HG02852 (cell line): ENCODE measurements at regions not wholly inside any gene's neighbourhood (a gene's known extent, or its start where the extent isn't known, plus 50 kb on each side); places are given as distances from the start of the nearest gene placed in this dataset.
"Not testable (repeated sequence)": the region's sequence is repeated elsewhere in the genome, so short reads cannot be mapped to it uniquely, and the experiment has no call there.

Experiments
- ATAC-seq: cut with Tn5 transposase; IDR thresholded peaks from one replicate; pipeline ENCODE4 v1.9.1; 2021; ENCODE audit warnings: mild to moderate bottlenecking, moderate library complexity; ENCODE audit not compliant: unreplicated experiment

DNA sequence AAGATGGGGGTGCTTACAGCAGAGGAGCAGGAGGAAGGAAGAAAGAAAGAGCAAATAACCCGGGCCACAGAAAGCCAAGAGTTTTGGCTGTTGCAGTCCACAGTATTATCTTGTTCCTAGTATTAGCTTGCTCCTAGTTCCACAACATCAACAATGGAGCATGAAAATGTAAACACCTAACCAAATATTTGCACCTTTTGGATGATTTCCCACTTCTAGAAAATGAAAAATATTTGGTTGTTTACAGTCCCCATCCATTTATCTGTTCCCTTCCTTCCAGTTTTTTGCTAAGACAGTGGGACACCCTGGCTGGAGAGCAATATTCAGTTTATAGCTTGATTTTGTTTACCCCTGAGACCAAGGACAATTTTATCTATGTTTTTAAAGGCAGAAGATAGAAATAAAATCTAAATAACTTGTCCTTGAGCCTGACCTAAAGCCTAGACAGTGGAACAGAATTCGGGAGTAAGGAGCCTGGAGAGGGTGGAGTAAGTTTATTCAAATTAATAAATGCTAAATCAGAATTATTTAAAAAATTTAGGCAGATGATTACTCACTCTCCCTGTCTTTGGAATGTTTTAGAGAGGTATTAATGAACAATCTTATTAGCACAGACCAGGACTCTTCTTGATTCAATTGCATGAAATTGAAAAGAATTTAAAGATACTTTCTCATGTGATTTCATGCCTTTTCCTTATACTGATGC lies 51.6 kb downstream of the RESF1 start:
- no peak for ATAC-seq

DNA sequence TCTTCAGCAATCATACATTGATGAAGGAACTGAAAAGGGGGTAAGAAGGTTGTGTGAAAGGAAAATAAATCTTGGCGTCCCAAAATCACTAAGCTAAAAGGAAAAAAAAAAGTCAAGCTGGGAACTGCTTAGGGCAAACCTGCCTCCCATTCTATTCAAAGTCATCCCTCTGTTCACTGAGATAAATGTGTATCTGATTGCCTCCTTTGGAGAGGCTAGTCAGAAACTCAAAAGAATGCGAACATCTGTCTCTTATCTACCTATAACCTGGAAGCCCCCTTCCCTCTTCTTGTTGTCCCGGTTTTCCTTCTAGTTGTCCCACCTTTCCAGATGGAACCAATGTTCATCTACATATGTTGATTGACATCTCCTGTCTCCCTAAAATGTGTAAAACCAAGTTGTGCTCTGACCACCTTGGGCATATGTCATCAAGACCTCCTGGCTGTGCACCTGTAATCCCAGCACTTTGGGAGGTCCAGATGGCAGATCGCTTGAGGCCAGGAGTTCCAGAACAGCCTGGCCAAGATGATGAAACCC lies 53.1 kb downstream of the RESF1 start:
- ATAC-seq: no peak

DNA sequence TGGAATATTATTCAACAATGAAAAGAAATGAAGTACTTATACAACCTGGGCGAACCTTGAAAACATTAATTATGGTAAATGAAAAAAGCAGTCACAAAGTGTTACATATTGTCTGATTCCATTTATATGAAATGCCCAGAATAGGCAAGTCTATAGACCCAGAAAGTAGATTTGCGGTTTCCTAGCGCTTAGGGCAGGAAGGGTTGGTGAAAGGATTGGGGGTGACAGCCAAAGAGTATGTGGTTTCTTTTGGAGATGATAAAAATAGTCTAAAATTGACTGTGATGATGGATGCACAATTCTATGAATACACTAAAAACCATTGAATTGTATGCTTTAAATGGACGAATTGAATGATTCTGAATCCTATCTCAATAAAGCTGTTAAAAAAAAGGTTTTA lies 55.8 kb downstream of the RESF1 start:
- no peak for ATAC-seq

DNA sequence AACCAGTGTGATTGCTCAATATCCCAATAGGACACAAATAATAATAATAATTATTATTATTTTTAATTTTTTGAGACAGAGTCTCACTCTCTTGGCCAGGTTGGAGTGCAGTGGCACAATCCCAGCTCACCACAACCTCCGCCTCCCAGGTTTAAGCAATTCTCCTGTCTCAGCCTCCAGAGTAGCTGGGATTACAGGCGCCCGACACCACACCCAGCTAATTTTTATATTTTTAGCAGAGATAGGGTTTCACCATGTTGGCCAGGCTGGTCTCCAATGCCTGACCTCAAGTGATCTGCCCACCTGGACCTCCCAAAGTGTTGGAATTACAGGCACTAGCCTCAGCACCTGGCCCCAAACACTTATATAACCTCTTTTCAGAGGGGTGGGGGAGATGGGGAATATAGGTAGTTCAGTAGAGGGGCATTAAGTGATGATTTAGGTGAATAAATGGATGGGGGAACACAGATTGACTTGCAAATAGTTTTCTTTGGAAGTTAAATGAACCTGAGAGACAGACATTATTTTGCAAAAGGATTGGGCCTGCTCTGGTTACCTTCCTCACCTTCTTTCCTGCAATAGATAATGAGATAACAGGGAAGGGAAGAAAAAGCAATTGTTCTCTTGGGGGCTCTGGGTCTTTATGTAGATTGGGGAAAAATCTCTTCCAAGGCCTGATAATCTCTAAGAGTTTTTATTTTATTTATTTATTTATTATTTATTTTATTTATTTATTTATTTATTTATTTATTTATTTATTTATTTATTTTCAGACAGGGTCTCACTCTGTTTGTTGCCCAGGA lies 57.7 kb downstream of the RESF1 start:
- no peak for ATAC-seq

DNA sequence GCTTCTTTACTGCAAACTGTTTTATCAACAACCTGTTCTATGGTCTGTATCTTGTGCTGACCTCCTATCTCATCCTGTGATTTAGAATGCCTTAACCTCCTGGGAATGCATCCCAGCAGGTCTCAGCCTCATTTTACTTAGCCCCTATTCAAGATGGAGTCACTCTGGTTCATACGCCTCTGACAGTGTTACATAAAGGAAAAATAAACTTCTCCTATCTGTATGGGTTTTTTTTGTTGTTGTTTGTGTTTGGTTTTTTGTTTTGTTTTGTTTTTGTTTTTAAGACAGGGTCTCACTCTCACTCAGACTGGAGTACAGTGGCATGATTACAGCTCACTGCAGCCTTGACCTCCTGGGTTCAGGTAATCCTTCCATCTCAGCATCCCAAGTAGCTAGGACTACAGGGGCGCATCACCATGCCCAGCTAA lies 62.1 kb downstream of the RESF1 start:
- ATAC-seq: no peak

DNA sequence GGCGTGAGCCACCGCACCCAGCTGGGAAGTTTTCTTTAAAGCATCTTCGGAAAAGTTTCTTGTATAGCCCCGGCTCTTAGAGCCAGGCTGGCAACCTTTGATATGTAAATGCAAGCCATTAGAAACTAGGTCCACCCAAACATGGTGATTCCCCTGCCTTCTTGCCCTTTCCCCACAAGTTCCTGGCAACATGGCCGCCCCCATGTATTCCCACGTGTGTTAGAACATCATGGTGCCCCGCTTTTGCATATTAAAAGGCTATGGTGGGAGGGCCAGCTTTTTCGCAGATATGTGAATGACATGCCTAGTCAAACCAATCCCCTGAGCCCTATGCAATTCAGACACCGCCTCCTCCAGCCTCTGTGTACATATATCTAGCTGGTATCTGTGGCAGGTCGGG lies 63.2 kb downstream of the RESF1 start:
- not testable (repeated sequence) for ATAC-seq

DNA sequence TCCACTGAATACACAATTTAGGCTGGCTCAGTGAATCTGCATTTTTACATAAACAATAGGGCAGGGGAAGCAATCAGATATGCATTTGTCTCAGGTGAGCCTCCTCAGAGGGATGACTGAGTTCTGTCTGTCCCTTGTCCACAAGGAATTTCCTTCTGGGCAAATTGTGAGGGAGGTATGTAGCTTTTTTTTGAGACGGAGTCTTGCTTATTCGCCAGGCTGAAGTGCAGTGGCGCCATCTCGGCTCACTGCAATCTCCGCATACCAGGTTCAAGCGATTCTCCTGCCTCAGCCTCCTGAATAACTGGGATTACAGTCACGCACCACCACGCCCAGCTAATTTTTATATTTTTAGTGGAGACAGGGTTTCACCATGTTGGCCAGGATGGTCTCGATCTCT lies 64.6 kb downstream of the RESF1 start:
- ATAC-seq: not testable (repeated sequence)

DNA sequence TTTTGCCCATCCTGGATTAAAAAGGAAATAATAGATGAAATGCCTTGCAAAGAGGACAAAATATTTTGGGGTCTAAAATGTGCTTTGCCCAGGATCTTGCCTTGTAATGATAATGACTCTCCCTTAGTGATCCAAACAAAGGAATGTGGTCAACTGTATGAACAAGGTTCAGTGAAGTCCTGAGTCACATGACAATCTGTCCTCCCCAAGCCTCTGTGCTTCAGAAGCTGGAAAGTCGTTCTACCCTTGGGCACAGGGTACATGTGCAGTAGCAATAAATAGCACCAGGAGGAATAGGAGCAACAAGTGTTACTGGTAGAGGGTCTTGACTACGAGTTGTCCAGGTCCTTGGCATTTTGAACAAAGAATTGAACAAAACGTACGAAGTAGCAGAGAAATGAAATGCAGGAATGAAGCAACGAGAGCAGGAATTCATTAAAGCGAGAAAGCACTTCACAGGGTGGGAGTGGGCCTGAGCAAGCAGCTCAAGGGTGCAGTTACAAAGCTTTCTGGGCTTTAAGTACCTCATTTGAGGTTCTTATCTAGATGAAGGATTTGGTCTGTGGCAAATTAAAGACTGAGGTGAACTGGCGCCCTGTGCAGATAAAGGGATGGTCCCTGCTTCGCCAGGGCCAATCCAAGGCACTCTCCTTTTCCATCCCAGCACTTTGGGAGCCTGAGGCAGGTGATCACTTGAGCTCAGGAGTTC lies 65.8 kb downstream of the RESF1 start:
- ATAC-seq: no peak

DNA sequence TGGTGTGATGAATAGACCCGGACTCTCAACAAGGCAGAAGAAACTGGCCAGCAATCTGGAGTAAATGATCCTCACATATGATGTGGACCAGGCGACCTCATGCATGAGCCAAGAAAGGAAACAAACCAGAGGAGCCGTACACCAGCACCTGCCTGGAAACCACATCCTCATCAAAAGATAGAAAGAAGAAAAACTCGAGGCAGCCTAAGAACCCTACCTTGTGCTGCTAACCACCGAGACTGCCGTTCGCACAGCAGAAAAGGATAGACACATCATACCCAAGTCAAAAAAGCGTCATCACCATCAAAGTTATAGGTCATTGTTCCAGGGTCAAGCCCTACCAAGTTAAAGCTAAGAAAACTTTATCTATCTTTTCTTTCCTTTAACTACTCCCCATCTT lies 66.7 kb downstream of the RESF1 start:
- peak; percentile 78 for ATAC-seq

DNA sequence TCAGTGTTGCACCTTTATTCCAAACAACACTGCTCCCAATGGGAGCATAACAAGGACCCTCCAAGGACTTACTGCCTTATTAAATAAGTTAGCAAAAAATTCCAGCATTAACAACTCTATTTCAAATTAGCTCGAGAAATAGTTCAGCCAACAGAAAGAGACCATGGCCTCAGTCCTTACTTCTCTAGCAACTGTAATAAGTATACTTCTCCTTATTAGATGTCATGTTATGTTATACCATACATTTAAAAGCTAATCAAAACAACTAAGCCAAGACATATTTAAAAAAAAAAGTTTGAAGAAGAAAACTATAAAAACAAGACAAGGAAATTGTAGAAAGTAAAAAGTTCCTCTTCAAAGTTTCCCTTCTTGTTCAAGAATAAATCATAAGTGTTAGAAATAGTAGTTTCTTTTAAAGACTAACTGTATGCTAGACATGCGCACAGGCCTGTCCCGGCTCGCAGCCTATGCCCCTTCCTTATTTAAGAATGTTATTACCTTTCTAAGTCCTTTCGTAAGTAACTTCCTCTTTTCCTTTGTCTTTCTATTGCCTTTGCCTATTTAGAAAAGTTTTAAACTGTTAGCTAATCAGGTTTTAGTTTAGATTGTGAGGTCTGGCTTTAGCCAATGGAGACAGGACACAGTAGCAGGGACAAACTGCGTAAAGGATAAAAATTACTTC lies 68.6 kb downstream of the RESF1 start:
- no peak for ATAC-seq

DNA sequence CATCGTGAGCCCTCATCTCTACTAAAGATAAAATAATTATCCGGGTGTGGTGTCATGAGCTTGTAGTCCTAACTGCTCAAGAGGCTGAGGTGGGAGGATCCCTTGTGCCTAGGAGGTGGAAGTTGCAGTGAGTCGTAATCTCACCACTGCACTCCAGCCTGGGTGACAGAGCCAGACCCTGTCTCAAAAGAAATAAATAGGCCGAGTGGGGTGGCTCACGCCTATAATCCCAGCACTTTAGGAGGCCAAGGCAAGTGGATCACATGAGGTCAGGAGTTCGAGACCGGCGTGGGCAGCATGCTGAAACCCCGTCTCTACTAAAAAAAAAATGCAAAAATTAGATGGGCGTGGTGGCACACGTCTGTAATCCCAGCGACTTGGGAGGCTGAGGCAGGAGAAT lies 70.9 kb downstream of the RESF1 start:
- ATAC-seq: no peak

DNA sequence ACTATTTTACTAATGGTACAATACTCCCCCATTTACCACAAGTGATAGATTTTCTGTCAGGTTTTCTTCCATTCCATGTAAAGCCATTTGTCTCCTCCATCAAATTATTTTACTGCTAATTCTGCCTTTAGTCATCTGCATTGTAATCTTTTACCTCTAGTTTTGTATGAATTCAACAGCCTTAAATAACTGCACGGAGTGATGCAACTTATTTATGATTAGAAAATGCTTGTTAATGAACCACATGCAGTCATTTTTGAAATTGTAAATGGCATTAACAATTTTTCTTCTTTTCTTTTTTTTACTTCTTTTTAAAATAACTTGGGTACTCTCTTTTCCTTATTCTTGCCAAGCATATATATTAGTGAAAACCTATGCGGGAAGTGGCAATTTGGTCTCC lies 71.5 kb downstream of the RESF1 start:
- ATAC-seq: no peak

DNA sequence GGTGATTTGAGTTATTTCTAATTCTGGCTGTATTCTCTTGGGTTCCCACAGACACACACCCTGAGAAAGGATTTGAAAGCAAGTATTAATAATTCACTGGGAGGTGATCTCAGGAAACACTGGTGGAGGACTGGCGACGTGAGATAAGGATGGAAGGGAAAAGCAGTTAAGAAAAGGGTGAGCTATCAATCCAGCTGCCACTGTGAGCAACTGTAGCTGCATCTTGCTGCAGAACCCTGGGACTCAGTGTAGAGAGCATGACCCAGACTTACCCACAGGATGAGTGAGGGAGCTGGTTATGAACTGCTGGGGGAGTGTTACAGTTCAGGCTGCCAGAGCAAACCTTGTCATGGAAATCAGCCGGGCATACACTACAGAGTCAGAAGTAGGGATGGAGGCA lies 71.9 kb downstream of the RESF1 start:
- no peak for ATAC-seq

DNA sequence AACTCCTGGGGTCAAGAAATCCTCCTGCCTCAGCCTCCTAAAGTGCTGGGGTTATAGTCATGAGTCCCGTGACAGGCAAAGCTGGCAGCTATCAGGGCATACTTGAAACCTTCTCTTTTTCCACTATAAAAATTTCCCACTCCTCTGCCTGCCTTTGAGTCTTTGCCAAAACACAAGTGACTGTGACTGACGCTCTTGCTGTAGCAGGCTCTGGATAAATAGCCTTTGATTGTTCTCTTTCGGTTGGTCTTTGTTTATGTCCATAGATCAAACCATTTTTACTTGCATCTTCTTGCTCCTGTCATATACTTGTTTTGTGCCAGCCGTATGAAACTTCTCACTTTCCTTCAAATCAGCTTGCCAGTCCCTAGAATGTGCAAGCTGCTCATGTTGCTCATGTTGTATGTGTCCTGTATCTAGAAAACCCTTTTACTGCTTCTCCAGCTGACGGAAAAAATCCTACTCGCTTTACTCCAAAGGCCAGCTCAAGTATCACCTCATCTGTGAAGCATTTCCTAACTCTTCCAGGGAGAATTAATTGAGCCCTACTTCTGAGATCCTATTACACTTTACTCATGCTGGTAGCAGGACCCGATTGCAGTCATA lies 73.1 kb downstream of the RESF1 start:
- ATAC-seq: no peak

DNA sequence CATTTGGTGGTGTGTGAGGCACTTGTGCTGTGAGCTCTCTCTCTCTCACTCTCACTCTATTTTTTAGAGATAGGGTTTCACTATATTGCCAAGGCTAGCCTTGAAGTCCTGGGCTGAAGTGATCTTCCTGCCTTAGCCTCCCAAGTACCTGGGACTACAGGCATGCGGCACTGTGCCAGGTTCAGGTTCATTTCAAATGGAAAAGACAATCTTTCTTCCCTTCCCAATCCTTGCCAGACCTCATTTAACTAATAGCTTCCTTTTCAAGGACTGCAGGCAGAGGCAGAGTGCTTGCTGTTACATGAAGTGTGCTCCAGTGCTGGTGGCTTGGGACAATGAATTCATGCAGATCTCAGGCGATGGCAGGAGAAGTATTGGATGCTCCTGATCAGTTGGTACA lies 73.2 kb upstream of the BICD1 start:
- ATAC-seq: no peak

DNA sequence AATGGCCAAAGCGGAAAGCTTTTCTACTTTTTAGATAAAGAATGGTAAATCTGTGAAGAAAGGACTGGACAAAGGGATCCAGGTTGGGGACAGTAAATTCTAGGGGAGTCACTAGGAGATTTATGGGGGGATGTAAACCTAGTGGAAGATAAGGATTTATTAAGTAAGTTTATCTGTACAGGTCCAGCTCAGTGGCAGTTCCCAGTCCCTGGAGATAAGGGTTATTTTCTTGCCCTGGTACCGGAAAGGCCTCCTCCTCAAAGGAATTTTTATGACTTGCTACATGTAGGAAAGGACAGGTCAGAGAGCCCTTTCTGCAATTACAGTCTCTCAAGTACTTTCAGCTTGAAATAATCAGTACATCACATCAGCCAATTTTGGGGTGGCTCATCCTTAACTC lies 72.6 kb upstream of the BICD1 start:
- no peak for ATAC-seq

DNA sequence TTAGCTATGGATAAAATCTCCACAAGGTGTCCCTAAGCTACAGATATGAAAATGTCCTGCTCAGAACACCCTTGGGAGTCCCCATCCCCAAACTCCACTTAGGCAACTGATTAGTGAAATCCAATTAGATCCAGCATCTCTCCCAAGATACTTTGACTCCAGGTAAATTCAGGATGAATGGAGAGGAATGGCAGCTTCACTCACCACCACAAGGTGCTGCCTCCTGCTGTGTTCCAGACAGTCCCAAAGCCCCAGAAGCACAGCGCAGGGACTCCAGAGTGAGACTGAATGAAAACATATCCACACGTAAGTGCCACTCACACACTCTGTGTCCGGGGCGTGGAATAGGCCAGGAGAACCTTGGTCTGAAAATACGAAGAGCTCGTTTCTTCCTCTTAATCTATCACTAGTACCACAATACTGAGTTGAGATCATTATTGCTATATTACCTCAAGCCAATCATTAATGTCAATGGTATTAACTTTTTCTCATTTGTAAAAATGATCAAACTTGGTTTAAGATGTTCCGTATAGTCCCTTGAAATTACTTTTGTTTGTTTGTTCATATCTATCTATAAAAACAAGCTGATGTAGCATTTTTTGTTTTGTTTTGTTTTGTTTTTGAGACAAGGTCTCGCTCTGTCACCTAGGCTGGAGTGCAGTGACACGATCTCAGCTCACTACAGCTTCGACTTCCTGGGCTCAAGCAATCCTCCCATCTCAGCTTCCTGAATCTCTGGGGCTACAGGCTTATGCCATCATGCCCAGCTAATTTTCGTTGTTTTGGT lies 70.0 kb upstream of the BICD1 start:
- no peak for ATAC-seq

DNA sequence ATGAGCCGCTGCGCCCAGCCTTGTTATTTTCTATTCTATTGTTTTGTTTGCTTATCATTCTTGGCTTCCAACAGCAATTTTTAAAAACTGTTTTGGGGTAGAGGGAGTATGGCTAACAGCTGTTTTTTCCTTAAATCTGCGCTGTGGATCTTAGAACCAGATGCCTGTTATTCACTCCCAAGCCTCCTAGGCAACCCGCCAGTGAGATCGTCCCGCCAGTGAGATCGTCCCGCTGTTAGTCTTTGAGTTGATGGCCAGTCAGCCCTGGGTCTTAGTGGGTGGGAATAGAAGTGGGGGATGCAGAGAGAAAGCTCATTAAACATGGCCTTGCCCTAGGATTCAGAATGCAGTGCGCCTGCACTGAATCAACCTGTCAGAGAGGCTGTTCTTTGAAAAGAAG lies 67.3 kb upstream of the BICD1 start:
- ATAC-seq: no peak

DNA sequence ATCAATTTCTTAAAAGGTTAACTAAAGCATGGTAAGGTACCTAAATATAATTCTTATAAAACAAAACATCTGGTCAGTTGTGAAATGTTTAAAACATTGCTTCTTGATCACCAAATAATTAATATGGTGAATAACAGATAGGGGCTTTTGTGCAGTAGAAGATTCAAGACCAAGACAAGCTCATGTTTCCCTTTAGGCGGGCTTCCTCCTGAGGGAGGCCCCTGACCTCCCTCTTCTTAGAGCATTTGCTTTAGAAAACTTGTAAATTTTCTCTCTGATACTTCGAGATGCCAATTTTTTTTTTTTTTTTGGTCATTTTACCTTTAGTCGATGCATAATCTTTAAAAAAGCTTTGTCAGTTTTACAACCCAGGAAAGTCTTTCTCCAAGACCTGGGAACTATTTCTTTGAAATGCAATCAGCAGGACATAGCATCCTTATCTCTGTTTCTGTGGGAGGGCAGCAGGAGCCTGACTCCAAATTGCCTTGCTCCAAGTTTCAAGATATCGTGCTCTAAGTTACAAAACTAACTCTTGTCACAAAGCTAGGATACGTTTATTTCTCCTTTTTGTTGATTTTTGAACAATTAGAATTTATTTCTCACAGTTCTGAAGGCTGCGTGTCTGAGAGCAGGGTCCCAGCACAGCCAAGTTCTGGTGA lies 66.6 kb upstream of the BICD1 start:
- ATAC-seq: no peak
